ENCODE measurements at regions not wholly inside any gene's neighbourhood (a gene's known extent, or its start where the extent isn't known, plus 50 kb on each side); places are given as distances from the start of the nearest gene placed in this dataset.

DNA sequence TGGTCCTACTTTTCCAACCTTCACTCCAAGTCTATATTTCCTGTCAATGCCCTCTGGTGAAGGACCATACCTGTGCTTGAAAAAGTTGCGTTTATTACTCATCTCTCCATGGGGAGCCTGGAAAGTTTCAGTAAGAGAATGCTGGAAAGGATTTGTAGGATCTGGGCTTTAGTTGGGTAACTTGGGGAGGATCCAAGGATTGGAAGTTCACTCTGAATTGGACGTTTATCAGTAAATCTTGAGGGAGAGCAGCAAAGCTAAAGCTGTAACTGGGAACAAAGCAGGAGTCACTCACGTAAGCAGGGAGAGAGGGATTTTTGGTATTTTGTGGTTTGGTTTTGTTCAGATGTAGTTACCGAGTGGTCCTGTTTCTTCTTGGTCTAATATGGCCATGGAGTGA is 51.4 kb upstream of the NPVF start:
- Mint-ChIP-seq H3K4me1 (ENCODE audit: low read depth) (peaks cover 1% of the 10 kb centered on the region), H3K4me3 (ENCODE audit: low read depth) (no peak overlapping the region), H3K36me3 (ENCODE audit: insufficient read depth) (no peaks in the 10 kb centered on the region), H3K27ac (no peak overlapping the region), H3K27me3 (no peaks in the 10 kb centered on the region), H3K9me3 (ENCODE audit: low read depth) (no peaks in the 10 kb centered on the region)
- TF ChIP-seq, protein P1, sequence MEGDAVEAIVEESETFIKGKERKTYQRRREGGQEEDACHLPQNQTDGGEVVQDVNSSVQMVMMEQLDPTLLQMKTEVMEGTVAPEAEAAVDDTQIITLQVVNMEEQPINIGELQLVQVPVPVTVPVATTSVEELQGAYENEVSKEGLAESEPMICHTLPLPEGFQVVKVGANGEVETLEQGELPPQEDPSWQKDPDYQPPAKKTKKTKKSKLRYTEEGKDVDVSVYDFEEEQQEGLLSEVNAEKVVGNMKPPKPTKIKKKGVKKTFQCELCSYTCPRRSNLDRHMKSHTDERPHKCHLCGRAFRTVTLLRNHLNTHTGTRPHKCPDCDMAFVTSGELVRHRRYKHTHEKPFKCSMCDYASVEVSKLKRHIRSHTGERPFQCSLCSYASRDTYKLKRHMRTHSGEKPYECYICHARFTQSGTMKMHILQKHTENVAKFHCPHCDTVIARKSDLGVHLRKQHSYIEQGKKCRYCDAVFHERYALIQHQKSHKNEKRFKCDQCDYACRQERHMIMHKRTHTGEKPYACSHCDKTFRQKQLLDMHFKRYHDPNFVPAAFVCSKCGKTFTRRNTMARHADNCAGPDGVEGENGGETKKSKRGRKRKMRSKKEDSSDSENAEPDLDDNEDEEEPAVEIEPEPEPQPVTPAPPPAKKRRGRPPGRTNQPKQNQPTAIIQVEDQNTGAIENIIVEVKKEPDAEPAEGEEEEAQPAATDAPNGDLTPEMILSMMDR (IDR thresholded peaks at IDR 0.05; ENCODE audit: unreplicated experiment) = no peak
- DNase-seq (ENCODE audit: low spot score, unreplicated experiment) = no peak

DNA sequence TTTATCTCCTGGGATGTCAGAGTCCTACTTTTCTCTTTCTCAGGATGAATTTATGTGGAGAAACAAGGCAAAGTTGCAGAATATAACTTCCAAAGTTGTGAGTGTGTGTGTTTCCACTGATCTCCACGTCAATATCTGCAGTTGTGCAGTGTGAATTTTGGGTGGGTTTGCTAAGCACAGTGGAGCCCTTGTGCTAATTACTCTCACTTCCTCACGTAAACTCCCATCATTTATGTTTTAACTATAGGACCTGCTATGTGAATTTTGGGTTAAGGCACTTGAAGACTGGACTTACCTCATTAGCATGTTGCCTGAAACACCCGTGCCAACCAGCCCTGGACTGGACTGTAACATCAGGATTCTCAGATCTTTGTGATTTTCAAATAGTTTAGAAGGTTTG is 51.9 kb upstream of the NPVF start:
- no peak for DNase-seq (ENCODE audit: low spot score, unreplicated experiment)

DNA sequence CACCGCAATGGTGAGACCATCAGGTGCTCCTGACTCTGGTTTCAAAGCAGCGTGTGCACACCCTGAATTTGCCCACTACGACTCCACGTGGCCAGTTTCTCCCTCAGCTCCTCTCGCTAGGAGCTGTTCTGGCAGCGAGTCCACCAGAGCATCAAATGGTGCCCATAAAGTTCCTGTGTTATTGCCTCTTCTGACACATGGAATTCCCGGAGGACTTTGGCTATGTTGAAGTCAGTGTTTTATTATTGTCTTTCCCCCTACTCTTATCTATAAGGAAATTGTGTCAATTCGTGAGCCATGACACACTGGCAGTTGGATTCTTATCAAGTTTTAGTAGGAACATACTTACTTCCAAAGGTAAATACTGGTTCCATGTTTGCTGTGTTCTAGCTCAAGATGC is 53.9 kb upstream of the NPVF start:
- Mint-ChIP-seq H3K4me1 (ENCODE audit: low read depth) (peaks cover 11% of the 10 kb centered on the region), H3K27me3 (no peaks in the 10 kb centered on the region), H3K4me3 (ENCODE audit: low read depth) (no peak overlapping the region), H3K36me3 (ENCODE audit: insufficient read depth) (no peaks in the 10 kb centered on the region), H3K9me3 (ENCODE audit: low read depth) (no peaks in the 10 kb centered on the region), H3K27ac (no peak overlapping the region)
- TF ChIP-seq, protein P1 (IDR thresholded peaks at IDR 0.05; ENCODE audit: unreplicated experiment) = no peak
- DNase-seq (ENCODE audit: low spot score, unreplicated experiment) = no peak

More for the DNA sequence above, 51.9 kb upstream of the NPVF start:
- no peak overlapping the region for H3K4me3 Mint-ChIP-seq (ENCODE audit: low read depth)
- H3K27ac Mint-ChIP-seq = no peak overlapping the region
- H3K4me1 Mint-ChIP-seq (ENCODE audit: low read depth) = peaks cover 3% of the 10 kb centered on the region
- H3K36me3 Mint-ChIP-seq (ENCODE audit: insufficient read depth) = no peaks in the 10 kb centered on the region
- no peaks in the 10 kb centered on the region for H3K9me3 Mint-ChIP-seq (ENCODE audit: low read depth)
- TF ChIP-seq, protein P1 (IDR thresholded peaks at IDR 0.05; ENCODE audit: unreplicated experiment) = no peak
- H3K27me3 Mint-ChIP-seq = no peaks in the 10 kb centered on the region

DNA sequence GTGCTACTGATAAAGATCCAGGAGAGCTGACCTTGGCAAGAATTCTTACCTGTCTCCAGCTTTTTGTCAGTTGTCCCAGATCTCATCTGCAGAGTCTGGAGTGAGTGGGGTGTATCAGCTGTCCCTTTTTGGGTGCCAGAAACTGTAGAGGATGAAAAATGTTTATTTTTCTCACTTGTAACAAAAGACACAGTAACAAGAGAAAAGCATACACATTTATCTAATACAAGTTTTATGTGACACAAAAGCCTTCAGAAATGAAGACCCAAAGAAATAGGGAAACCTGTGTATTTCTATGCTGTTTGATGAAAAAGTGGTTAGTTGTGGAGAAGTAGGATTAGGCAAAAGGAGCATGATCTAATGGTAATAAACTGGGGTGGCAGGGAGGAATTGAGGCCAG is 58.5 kb upstream of the NPVF start:
- no peaks in the 10 kb centered on the region for H3K36me3 Mint-ChIP-seq (ENCODE audit: insufficient read depth)
- H3K9me3 Mint-ChIP-seq (ENCODE audit: low read depth) = no peaks in the 10 kb centered on the region
- H3K4me1 Mint-ChIP-seq (ENCODE audit: low read depth) = peaks cover 11% of the 10 kb centered on the region
- no peaks in the 10 kb centered on the region for H3K27me3 Mint-ChIP-seq
- no peak overlapping the region for H3K4me3 Mint-ChIP-seq (ENCODE audit: low read depth)
- no peak overlapping the region for H3K27ac Mint-ChIP-seq
- DNase-seq (ENCODE audit: low spot score, unreplicated experiment) = no peak
- TF ChIP-seq, protein P1 (IDR thresholded peaks at IDR 0.05; ENCODE audit: unreplicated experiment) = no peak

DNA sequence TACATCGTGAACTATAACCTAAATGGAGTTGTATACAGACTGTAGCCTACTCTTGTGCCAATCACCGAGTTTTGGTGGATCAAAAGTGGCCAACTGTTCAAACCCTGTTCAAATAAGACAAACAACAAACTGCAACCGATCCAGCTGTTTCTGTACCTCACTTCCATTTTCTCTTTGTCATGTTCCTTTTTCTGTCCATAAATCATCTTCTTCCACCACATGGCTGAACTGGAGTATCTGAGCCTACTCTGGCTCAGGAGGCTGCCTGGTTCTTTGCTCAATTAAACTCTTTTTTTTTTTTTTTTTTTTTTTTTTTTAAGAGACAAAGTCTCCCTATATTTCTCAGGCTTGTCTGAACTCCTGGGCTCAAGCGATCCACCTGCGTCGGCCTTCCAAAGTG is 59.0 kb upstream of the NPVF start:
- no peak overlapping the region for H3K4me3 Mint-ChIP-seq (ENCODE audit: low read depth)
- H3K9me3 Mint-ChIP-seq (ENCODE audit: low read depth) = no peaks in the 10 kb centered on the region
- H3K27me3 Mint-ChIP-seq = no peaks in the 10 kb centered on the region
- TF ChIP-seq, protein P1 (IDR thresholded peaks at IDR 0.05; ENCODE audit: unreplicated experiment) = no peak
- H3K36me3 Mint-ChIP-seq (ENCODE audit: insufficient read depth) = no peaks in the 10 kb centered on the region
- no peak overlapping the region for H3K27ac Mint-ChIP-seq
- DNase-seq (ENCODE audit: low spot score, unreplicated experiment) = no peak
- peaks cover 11% of the 10 kb centered on the region for H3K4me1 Mint-ChIP-seq (ENCODE audit: low read depth)

Measured in progenitor cell of endocrine pancreas (in vitro differentiated cells).